AG09309 (cell line): ENCODE measurements at regions not wholly inside any gene's neighbourhood (a gene's known extent, or its start where the extent isn't known, plus 50 kb on each side); places are given as distances from the start of the nearest gene placed in this dataset.

Experiments used
- DNase-seq: peaks from one replicate; pipeline ENCODE4 v3.0.0-alpha.2; 2010; ENCODE audit warnings: low read depth
- H3K4me3 ChIP-seq: 2 replicates; pipeline ENCODE4 v1.5.1; 2011; ENCODE audit warnings: mild to moderate bottlenecking, low read depth, low read length, moderate library complexity; ENCODE audit not compliant: control insufficient read depth
- TF ChIP-seq, protein P1 (sequence below): IDR thresholded peaks from 2 replicates; pipeline ENCODE4 v1.5.1; 2011; ENCODE audit warnings: mild to moderate bottlenecking, low read depth, low read length, inconsistent platforms; ENCODE audit not compliant: insufficient read depth, control insufficient read depth; ENCODE audit errors: missing control alignments

DNA sequence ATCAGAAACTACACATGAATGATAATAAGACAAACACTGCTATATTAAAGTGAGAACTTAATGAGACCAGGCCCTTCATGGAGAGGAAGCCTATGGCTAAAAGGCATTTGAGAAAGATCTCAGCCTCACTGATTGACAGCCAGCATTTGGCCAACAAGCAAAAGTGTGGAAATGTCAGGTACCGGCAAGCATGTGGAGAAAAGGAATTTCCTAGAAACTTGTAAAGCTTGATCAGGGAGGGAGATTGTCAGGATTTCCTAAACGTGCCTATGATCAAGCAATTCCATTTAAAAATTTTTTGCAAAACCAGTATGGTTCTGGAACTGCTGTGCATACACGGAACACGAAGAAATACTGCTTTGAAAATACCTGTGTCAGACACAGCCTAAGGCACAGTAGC is 220.3 kb upstream of the ATP10A start:
- DNase-seq = no peak
- no peak overlapping the region for H3K4me3 ChIP-seq
- TF ChIP-seq, protein P1, sequence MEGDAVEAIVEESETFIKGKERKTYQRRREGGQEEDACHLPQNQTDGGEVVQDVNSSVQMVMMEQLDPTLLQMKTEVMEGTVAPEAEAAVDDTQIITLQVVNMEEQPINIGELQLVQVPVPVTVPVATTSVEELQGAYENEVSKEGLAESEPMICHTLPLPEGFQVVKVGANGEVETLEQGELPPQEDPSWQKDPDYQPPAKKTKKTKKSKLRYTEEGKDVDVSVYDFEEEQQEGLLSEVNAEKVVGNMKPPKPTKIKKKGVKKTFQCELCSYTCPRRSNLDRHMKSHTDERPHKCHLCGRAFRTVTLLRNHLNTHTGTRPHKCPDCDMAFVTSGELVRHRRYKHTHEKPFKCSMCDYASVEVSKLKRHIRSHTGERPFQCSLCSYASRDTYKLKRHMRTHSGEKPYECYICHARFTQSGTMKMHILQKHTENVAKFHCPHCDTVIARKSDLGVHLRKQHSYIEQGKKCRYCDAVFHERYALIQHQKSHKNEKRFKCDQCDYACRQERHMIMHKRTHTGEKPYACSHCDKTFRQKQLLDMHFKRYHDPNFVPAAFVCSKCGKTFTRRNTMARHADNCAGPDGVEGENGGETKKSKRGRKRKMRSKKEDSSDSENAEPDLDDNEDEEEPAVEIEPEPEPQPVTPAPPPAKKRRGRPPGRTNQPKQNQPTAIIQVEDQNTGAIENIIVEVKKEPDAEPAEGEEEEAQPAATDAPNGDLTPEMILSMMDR = no peak

DNA sequence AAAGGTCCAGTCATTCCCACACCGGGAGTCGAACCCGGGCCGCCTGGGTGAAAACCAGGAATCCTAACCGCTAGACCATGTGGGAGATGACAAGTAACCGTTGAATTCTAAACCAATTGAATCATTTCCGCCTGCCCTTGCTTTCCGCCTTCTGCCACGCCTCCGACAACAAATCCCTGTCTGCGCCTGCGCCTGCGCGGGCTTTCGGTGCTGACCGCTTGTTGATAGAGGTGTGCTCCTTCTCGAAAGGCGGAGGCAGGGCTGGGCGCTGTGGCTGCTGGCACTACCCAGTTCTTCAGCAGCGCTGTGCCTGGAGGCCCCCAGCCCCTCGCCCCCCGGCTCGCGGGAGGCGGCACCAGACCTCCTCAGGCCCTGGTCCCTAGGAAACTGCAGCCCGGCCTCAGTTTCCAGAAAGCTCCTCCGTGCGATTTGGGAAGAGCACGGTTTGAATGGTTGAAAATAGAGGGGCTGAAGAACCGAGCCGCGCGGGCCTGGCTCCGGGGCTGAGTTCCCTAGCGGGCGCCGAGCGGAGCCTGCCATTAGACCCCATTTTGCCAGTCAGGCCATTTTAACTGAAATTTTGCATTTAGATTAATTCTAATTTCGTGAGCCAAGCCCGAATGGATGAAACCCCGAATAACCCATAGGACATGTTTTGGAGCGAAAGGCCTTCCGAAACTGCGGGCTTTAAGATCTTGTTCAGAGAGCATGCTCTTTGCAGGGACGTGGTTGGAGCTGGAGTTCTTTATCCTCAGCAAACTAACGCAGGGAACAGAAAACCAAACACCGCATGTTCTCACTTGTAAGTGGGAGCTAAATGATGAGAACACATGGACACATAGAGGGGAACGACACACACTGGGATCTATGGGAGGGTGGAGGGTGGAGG is 219.3 kb upstream of the ATP10A start:
- DNase-seq = peak; percentile 83
- TF ChIP-seq, protein P1 = no peak
- peak overlapping the region; percentile 81 for H3K4me3 ChIP-seq

DNA sequence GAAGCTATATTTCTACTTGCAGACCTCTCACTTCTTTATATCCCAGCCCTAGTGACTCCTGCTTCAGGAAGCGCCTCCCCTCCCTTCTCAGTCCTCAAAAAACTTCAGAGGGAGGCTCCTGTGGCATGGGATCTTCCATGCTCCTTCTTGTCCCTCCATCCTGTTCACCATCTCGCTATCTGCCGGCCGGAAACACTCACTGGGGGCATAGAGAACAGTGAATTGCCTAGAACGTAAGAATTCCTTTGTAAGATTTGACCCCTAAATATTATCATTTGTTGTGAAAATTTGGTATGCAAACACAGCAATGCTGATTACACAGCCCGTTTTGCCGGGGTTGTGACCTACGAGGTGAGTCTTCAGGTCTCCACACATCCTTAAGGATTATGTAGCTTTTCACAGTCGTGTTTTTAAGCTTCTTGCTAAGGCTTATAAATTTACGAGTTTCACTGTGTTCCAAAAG is 218.7 kb upstream of the ATP10A start:
- TF ChIP-seq, protein P1 = no peak
- no peak for DNase-seq
- no peak overlapping the region for H3K4me3 ChIP-seq

DNA sequence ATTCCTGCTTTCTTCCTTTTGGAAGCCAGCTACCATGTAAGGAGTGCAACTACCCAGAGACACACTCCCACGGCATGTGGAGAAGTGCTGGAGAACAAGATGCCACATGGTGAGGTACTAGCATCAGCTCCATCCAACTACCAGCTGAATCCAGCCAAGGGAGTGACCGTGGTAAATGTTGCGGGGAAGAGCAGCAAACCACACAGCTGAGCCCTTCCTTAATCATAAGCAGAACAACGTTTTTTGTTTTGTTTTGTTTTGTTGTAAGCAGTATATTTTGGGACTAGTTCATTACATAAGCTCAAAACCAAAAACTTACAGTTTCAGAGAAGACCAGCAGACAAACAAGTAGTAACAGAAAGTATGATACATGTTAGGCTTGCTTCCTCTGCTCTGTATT is 212.6 kb upstream of the ATP10A start:
- TF ChIP-seq, protein P1 = no peak

DNA sequence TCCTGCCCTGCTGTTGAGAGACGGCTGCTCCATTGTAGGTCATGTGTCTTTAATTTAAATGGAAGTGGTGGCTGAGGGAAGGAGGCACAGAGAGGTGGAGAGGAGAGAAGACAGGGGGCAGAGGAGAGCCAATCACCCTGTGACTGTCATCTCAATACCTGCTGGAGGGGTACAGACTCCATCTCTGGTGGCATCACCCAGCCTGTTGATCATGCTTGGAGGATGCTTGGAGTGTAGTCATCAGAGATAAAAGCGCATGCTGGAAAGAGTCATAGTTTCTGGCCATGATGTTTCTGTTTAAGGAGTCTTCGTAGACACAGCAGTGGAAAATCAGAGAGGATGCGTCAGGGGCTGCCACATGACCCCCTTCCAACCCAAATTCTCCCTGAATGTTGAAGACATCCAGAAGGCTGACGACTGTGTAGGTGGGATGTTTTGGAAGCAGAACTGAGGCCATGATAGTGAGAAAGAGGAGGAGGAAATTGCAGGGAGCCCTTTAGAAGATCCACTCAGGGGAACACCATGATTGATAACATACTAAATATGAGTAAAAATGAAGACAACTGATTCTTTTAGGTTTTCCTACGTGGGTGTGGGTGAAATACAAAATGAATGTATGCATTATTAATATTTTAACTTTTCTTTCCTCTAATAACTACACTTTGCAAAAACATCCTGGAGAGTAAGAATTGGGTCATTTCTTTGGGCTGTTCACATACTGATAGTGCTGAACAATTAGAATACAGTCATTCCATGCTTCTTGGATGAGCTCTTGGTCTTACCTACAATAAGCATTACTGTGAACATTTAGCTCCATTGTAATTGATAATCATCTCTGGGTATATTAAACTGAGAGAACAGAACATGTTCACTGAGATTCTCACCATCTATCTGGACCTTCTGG is 210.6 kb upstream of the ATP10A start:
- TF ChIP-seq, protein P1 = no peak
- H3K4me3 ChIP-seq = no peak overlapping the region

More for the DNA sequence above, 212.6 kb upstream of the ATP10A start:
- DNase-seq = no peak
- H3K4me3 ChIP-seq = no peak overlapping the region

DNA sequence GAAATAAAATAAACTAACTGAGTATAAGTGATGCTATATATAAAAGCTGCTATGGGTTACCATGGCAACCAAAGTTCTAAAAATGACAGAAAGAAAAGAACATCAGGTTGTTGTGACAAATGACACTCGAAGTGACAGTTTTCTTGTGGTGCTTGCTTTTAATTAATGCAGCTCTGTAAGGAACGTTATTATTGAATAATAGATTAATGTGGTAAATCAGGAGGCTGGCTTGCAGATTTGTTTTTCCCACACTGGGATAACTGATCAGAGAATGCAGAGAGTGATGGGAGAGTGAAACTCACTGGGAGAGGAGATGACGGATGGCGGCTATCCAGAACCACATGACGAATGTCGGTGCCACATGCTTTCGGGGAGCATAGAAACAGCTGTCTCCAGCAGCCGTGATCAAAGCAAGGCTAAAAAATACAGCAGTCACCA is 207.0 kb upstream of the ATP10A start:
- TF ChIP-seq, protein P1 = no peak
- H3K4me3 ChIP-seq = no peak overlapping the region
- DNase-seq = no peak

More for the DNA sequence above, 210.6 kb upstream of the ATP10A start:
- no peak for DNase-seq
